GM12865 (cell line): ENCODE measurements at regions not wholly inside any gene's neighbourhood (a gene's known extent, or its start where the extent isn't known, plus 50 kb on each side); places are given as distances from the start of the nearest gene placed in this dataset.

ENCODE experiments used
- DNase-seq: peaks from one replicate; pipeline ENCODE4 v3.0.0; 2010; ENCODE audit warnings: low read depth
- H3K4me3 ChIP-seq: 2 replicates; pipeline ENCODE4 v1.5.1; 2011; ENCODE audit warnings: mild to moderate bottlenecking, low read depth, low read length, control low read depth
- TF ChIP-seq, protein P1 (sequence below): IDR thresholded peaks from 2 replicates; pipeline ENCODE4 v1.5.1; 2011; ENCODE audit warnings: low read length, control low read depth, low read depth, inconsistent platforms; ENCODE audit not compliant: insufficient read depth; ENCODE audit errors: missing control alignments

DNA sequence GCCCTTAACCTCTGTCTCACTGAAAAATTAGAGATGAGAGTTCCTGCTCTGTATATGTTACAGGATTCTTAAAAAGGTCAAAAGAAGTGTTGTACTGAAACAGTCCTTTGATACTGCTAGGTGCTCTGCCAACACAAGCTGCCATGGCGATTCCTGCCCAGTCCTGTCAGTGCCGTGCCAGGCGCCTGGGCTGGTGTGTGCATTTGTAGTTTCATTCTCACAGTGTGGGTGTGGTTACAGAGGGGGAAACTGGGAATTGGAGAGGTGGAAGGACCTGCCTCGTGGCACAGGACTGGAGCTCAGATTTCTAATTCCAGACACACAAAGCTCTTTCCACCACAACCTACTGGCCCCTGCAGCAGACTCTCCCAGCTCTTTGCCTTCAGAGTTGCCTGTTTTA is 122.3 kb upstream of the RAB6C start:
- DNase-seq: no peak
- TF ChIP-seq, protein P1, sequence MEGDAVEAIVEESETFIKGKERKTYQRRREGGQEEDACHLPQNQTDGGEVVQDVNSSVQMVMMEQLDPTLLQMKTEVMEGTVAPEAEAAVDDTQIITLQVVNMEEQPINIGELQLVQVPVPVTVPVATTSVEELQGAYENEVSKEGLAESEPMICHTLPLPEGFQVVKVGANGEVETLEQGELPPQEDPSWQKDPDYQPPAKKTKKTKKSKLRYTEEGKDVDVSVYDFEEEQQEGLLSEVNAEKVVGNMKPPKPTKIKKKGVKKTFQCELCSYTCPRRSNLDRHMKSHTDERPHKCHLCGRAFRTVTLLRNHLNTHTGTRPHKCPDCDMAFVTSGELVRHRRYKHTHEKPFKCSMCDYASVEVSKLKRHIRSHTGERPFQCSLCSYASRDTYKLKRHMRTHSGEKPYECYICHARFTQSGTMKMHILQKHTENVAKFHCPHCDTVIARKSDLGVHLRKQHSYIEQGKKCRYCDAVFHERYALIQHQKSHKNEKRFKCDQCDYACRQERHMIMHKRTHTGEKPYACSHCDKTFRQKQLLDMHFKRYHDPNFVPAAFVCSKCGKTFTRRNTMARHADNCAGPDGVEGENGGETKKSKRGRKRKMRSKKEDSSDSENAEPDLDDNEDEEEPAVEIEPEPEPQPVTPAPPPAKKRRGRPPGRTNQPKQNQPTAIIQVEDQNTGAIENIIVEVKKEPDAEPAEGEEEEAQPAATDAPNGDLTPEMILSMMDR: no peak
- H3K4me3 ChIP-seq: no peak overlapping the region

DNA sequence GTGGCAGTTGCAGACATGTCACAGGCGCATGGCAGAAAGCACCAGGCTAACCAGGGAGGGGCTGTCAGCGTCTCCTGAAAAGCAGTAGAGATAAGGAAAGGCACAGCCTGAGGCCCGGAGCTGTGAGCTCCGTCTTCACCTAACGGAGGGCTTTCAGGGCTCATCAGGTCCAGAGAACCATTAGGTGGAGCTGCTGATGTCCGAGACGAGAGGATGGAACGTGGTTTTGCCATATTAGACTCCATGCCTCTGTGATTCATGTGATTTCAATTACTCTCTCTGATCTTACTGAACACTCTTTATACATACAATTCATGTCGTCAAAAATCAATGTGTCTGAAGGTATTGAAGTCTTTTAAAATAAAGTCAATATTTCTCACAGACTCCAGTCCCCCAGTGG is 120.3 kb upstream of the RAB6C start:
- TF ChIP-seq, protein P1: no peak
- no peak for DNase-seq
- no peak overlapping the region for H3K4me3 ChIP-seq

DNA sequence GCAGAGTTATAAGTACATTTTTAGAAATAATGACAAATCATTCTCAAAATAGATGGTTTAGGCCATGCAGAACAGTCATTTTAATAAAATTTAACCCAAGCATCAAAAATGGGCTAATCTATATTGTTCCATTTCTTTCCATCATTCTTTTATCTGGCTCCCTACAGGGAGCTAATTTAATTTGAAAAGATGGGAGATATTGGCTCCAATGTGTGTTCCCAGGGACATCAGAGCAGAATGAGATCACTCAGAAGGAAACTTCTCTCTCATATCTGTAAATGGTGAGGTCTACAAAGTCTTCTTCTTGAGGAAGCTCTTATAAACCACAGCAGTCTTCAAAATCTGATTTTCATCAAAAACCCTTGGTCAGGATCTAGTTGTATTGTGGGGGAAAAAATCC is 119.4 kb upstream of the RAB6C start:
- no peak for DNase-seq
- TF ChIP-seq, protein P1: no peak
- H3K4me3 ChIP-seq: no peak overlapping the region

DNA sequence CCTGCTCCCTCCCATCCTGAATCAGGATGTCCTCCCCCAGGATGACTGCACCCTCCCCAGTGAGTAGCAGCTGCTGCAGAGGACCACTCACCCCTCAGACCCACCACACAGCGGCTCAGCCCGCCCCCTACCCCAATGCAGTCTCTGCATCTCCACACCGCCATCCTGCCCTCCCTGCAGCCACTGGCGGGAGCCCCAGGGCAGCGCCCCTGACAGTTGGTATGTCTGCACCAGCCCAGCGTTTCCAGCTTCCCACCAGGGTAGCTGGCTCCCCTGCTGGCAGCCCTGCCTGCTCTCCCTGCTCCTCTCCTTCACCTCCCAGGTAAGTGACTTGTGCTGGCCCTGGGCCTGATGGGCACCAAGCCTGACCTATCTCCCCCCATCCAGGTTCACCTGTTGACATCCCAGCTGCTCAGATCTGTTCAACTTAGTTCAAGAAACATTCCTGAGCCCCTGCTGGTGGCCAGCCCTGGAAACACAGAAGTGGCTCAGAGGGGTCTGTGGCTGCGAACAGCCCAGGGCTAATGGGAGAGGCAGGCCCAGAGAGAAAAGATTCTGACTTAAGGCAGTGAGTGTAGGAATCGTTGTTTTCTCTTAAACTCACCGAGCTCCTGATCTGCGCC is 117.7 kb upstream of the RAB6C start:
- TF ChIP-seq, protein P1: no peak
- no peak overlapping the region for H3K4me3 ChIP-seq

DNA sequence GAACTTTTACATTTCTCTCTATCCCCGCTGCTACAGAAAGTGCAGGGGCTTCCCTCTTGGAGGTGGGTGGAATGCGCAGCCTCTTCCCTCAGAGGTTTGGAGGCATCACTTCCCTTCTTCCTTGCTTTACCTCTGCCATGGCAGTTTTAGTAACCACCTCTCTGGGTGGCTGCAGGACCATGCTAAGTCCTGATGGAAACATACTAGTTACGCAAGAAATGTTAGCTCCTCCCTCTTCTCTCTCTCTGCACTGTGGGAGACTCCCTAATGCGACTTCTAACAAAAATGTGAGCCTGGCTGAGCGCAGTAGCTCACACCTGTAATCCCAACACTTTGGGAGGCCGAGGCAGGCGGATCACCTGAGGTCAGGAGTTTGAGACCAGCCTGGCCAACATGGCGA is 116.8 kb upstream of the RAB6C start:
- no peak overlapping the region for H3K4me3 ChIP-seq
- DNase-seq: no peak
- TF ChIP-seq, protein P1: no peak

More for the DNA sequence above, 117.7 kb upstream of the RAB6C start:
- no peak for DNase-seq

DNA sequence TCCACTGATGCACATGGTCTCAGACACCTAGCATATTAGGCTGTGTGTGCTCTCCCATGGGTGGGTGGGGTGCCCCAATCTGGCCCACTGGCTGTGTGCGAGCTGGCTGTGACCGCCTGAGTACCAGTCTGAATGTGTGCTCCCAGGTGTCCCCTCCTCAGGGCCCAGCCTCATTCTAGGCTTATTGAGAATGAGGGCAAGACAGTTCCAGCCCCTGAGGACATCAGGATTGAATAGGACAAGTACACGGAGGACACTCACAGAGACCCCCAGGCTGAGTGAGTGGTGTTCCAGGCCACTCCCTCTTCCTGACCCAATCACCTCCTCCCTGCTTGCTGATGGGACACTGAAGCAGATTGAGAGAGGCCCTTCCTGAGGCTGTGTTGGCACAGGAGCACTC is 116.1 kb upstream of the RAB6C start:
- TF ChIP-seq, protein P1: no peak
- no peak for DNase-seq

DNA sequence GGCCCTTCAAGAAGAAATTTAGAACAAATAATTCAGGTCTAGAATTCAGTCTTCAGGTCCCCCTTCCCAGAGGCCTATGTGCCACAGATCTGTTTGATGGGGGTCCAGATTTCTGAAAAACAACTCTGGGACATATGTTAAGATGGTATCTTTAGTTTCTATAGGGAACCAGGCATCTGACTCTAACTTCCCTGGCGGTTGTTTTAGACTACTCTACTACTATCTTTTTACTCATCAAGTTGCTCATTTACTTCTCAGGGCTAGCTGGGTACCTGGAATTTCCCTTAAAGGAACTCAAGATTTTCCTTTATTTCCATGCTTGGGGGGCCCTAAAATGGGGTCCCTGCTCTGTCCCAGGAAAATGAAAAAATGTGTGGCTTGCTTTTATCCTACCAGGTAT is 114.7 kb upstream of the RAB6C start:
- TF ChIP-seq, protein P1: no peak
- no peak overlapping the region for H3K4me3 ChIP-seq
- no peak for DNase-seq

More for the DNA sequence above, 116.1 kb upstream of the RAB6C start:
- H3K4me3 ChIP-seq: no peak overlapping the region
